NCI-H510A (cell line): ENCODE measurements at regions not wholly inside any gene's neighbourhood (a gene's known extent, or its start where the extent isn't known, plus 50 kb on each side); places are given as distances from the start of the nearest gene placed in this dataset.

ENCODE experiments used
- DNase-seq: peaks from one replicate; lab custom pipeline; 2025; lab: John Stamatoyannopoulos, UW

DNA sequence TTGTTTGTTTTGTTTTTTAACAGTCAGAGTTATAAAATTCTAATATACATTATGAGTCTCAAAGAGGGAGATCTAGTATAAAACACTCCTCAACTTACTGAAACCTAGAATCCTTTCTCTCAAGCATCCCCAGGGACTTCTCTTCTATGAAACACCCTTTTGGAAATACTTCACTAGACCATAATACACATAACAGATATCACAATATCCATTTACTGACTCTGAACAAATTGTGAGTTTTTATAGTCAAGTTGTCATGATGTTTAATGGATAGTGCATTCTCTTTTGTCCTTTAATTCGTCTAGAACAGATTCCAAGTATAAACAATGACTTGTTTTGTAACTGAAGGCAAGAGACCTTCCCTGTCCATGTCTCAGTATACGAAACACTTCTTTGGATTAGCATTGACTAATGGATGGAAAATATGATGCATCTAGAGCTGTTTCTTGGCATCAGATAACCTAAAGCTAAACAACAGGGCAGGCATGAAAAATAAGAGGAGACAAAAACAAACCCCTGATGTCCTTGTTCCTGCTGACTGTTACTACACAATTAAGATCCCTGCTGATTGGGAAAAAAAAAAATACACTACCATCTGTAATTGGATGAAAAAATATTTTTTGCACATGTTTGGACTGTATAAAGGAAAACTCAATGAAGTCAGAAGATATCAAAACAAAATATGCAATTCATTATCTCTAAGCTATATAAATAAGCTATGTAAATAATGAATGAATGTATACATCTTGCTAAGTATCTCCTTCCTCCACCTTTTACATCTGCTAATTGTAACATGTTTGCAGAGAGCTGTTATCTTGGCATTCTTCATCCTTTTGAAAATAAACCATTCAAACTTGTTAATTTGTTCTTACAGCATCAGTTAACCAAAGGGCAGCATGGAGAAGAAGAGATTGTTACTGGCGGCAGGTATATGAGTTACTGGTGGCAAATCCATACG, 214.2 kb downstream of the LACC1 start:
- no peak for DNase-seq

DNA sequence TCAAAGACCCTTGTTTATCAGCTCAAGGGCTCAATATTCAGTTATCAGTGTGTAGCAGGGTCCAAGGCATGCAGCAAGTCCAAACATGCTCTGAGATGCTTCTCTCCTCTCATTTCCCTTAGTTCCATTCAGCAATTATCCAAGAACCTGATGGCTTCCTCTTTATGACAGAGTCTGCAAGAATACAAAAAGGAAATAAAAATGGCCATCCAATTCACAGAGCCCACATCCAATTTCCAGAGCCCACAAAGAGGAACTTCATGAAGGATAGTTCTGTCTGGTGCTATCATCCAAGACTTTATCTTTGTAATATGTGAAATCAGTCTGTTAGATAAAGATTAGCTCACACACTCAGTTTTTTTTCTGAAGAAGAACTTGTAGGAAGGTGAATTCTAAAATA, 217.2 kb downstream of the LACC1 start:
- no peak for DNase-seq

DNA sequence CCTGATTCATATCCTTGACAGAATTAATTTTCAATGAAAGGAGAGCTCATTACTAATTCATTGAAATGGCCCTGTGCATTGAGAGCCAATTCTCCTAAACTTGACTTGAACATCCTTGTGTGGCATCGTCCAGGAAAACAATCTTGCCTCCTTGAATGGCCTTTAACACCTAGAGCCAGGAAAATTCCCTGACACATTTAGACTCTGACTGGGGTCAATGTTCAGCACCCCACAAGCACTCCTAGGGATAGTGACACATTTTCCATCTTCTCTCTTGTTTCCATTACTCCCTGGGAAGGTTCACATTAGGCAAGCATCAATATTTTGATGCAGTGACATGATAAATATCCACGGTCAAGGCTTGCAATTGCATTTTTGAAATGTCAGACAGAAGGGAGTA, 218.9 kb downstream of the LACC1 start:
- DNase-seq, result no peak

DNA sequence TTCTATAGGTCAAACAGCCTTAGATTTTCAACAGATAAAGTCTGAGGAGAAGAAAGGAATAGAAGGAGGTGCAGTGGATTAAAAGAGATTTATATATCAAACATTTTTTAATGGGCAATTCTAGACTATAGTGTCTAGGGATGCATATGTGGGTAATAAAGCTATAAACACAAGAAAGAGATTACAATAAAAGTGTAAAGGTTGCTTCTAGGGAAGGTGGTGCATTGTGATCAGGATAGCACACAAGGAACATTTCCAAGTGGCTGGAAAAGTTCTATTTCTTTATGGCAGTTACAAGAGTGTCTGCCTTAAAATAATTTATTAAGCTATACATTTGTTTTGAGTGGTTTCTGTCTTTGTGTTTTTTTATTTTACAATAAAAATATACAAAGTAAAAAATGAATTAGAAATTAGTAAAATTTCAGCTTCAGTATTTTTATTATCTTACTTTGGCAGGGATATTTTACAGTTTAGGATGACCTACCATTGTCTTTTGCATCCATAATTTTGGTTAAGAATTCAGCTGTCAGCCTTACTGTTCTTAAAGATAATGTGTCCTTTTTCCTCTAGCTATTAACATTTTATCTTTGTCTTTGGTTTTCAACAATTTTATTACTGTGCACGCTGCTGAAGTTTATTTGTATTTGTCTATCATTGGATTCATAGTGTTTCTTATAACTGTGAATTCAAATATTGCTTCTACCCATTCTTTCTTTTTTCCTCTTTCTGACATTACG, 221.8 kb downstream of the LACC1 start:
- no peak for DNase-seq

DNA sequence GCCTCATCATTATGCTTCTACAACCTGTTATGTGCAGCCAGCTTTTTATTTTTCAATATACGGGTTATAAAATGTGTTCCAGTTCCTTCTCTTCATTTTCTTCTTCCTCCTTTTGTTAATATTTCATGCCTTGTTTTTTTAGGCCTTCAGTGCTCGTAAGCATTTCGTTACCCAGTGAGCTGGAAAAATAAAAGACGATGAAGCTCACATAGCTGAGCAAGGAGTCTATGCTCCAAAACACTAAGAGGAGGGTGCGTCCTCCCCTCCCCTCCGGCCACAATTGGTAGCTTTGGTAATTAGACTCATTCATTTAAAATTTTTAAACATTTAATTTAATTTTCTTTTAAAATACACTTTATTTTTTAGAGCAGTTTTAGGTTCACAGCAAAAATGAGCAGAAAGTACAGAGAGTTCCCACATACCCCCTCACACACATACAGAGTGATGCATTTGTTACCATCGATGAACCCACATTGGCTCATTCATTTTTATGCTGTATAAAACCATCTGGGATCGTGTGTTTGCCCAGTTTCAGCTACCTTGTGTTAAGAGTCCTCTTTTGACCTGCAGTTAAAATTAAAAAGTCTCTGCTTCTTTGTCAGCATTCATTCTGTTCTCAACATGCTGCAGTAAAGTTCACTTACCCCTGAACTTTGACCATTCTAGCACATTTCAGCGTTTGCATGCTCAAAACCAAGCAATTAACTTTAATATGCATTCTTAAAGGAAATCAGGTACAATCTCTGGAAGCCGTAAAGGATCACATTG, 223.9 kb downstream of the LACC1 start:
- DNase-seq, result no peak

DNA sequence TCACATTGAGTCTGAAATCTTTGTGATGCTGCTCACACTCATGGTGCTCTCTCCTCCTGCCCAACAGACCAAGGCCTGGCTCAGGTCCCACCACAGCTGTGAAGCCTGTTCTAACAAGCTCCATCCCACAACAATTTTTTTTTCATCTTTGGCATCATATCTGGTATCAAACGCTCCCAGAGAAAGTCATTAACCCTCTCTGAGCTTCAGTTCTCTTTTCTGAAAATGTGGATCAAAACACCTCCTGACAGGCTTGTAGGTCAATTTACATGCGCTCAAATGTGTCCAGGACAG, 224.4 kb downstream of the LACC1 start:
- DNase-seq, result no peak

DNA sequence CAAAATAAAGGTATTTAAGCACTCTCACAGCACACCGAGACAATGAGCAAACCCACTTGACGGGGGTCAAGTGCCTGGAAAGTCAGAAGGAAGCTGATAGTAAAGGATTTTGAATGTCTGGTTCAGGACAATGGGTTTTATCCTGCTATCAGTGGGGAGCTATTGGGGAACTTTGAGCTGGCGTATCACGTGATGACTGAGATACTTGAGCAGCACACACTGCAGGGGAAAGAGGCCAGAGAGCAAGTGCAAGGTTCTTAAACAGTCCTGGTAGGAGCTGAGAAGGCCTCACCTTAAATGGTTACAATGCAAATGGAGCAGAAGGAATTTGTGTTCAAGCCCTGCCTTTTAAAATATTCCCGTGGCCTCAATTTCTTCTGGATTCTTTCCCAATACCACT, 225.3 kb downstream of the LACC1 start:
- no peak for DNase-seq

DNA sequence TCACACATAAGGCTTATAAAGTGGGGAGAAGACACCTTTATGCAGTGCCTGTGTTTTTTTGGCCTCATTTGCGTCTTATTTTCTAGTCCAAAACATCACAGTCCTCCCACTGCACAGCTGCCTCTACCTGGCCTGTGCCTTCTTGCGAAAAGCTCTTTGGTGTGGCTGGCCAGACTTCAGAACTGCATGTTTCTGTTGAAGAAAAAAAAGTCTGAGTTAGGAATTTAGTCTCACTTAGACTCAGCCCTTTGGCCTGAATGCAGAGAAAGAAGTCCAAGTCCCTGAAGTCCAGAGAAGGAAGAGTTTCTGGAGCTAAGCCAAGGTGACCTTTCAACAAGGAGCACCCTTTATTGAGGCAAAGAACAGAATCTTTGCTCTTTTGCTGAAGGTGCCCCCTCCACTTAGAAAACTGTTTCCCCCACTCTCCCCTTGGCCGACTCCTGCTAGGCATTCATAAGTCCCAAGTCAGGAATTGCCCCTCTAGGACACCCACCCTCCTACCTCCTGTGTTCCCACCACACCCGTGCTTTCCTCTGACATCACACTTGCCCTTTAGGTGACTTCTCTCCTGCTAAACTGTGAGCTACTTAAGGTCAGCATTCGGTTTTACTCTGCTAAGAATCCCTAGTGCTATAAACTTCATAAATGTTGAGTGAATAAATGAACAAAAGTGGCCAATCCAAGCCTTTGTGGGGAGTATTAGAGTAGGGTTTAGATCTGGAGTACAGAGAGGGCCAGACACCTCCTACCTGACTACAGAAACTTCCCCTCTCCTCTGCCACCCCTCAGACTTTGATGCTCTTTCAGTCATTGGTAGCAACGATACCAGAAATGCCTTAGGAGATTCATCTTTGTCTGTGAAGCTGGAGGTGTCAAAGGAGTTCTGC, 226.8 kb downstream of the LACC1 start:
- DNase-seq, result no peak

DNA sequence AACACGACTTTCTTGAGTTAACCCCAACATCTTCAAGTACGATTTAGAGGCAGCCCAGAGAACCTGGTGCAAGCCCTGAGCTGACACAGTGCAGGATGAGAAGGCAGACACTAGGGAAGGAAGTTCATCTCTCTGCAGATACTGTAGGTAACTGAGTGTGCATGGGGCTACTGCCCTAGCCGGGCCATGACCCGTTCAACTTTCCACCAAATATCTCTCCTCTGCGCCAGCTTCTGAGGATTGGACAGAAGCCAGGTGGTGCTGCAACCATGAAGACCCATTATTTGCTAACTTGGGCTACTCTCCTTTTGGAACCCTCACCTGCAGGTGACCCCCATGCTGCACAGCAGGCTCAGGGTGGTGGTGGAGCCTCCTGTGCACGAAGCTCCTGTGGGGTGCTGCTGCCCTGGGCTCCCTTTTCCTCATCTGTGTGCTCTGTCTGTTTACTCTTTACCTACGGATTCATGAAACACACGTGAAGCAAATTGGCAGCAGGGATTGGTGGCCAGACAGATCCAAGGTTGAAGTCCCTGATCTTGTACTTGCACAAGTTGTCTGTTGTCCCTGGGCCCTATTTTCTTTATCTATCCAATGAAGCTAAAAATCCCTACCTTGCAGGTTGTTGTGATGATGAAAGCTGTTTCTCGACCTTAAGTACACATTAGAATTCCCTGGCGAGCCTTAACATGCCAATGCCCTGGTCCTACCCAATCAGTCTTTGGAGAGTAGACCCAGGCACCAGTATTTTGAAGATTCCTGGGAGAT, 227.8 kb downstream of the LACC1 start:
- DNase-seq, result no peak

DNA sequence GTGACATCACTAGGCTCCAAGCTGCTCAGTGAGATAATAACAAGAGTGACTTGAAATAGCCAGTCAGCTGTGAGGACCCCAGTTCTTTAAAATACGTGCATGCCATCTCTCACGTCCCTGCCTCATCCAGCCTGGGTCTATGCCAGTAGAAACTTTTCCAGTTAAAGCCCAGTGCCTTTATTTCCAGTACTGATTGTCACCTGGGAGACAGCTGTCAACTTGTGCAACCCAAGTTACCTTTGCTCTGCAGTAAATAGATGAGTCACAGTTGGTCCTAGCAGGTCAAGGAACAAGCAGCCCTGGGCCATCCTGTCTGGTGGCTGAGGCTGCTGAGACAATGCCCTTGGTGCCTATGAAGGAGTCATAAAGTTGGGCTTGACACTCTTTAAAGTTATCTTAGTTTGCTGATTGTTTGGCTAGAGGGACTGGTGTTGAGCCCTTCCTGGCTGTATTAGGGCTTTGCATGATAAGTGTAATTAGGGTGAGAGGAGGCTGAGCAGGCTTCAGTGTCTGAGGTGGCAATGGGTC, 228.7 kb downstream of the LACC1 start:
- DNase-seq, result no peak

DNA sequence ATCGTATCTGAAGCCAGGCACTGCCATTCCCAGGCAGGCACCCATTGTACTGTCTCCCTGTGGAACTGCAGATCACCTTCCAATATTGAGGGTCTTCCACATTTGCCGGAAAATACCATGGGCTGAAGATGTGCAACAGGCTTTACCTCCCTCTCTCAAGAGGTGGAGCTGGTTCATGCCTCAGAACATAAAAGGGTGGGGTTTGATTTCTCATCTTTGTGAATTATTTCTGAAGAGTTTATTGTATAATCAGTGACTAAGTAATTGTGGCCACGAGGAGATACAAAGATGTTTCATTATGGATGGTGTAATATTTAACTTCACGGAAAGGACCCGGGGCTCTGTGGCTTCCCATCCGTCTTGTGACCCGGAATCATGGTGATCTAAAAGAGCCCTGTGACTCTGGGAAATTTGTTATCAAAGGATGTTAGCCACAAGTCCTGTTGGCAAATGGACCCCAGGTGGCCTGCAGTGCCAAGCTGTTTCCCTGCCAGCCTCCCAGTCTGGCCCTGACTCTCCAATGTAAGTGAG, 230.5 kb downstream of the LACC1 start:
- no peak for DNase-seq

DNA sequence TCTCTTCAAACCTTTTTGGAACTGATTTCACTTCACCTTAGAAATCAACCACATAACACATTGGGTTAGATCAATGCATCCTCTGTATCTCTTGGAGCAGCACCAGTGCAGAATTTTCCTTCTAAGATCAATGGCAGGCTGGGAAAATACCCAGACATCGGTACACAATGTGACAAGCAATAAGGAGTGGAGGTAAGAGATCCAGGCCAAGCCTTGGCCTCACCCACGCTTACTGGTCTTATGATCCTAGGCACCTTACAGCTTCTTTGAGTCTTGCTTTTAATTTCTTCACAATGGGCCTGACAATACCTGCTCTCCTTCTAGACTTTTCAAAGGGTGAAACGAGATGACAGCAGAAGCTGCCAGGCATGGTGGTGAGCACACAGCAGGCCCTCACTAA, 232.0 kb downstream of the LACC1 start:
- no peak for DNase-seq

DNA sequence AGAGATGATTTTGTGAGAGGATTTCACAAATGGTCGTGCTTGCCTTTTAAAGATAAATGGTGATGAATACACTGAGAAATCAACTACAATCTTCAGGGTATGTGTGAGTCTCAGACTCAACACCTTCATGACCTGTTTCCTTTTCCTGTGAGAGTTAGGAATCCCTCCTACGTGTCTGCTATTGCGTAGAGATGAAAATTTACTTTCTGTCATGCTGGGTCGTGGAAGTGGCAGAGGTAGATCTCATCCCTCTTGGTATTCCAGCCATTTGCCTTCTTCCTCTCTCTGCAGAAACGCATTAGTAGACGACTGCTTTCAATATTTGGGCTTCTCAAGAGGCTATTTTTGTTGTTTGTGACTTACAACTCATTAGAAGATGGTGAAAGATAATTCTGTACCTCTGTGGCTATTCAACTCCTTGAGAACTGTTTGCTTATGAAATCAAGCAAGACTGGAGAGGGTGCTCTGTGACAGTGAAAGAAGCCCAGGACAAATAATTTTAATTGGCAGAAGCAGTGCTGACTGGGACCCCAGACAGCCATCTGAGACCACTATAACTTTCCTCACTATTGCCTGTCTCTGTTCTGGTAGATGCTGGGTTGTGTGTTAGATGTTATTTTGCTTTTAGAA, 233.1 kb downstream of the LACC1 start:
- no peak for DNase-seq

DNA sequence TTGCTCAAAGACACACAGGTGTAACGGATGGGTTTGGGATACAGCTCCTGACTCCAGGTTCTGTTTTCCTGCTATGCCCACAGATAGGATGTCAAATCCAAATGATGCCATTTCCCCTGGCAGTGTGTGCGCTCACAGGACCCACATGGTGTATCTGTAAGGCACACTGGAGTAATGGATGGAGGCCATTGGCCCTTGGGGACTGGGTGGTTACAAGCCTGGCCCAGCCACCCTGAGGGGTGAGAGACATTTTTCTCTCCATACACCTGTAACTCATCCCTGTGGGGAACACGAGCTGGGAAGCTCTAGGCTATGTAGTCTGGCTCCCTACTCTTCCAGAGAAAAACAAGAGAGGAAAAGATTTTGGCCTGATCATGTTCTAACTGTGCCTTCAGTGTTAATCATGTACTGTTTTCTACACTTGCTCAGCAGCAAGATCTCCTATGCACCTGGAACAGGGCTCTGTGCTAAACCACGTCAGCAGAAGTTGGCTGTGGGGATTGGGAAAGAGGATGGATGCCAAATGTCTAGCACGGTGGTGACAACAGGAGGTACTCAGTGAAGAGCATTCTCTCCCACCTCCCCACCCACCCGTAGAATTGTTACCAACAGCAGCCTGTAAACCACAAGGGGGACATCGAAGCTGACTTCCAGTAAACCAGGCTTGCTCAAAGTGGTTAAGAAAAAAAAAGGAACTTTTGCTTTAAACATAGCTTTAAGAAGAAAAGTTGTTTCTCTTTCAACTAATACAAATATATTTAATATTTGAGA, 237.0 kb downstream of the LACC1 start:
- DNase-seq, result no peak

DNA sequence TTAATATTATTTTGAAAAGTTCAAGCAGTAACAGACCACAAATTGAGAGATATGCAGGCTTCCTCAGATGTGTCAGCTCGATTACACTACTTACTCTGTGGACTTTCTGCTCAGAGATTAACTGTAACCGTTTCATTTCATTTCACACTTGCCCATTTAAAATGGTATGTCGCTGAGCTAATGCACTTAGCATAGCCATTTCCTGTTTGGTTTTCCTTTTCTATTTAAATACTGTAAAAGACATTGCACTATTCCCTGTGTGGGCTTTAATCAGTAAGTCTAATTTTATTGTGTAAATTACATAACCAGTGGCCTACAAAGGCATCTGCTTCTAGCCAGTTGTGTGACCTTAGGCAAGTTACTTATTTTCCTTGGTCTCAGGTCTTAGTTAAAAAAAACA, 237.6 kb downstream of the LACC1 start:
- DNase-seq, result no peak

DNA sequence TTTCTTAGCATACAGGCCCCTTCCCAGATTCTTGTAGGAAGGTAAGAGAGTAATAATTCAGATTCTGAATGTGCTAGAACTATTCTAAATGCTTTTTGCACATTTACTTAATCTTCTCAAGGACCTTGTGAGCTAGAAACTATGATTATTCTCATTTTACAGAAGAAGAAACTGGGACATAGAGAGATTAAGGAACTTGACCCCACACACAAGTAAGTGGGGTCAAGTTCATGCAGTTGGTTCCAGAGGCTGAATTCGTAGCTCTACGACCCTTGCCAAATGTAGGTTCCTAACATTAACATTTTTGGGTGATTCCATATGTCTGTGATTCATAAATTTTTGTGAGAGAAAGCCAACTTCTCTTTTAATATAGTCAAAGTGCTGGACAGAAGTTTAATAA, 238.1 kb downstream of the LACC1 start:
- no peak for DNase-seq

DNA sequence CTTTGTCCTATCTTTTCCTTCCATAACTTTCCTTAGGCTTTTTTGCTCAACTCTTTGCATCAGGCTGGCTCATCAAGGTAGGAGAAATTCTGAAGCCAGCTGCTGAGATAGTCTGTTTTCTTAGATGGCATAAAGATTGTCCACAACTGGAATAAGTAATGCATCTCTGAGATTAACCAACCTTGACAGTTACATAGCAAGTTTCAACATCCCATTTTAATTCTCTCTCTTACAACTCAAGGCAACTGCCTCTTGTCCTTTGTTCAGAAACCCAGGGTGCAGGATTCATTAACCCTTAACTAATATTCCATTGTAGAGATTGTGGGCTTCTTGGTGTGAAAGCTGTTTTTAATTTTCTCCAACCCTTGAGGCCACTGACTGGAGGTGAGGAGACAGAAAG, 239.2 kb downstream of the LACC1 start:
- DNase-seq, result no peak

DNA sequence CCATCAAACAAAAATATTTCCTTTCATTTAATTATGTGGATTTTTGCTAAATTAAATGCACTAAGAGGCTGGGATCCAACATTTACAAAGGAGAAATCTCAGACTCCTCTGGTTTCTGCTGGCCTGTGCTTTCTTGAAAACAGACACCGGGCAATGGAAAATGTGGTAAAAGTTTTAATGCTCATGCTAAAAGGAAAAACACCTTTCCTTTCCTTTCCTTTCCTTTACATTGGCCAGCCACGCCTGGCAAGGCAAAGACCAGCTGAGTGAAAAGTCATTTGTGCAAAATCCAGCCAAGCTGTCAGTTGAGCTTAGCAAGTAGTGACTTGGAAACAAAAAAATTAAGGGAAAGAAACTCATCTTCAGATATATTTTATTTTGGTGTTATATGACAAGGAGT, 240.3 kb downstream of the LACC1 start:
- DNase-seq, result no peak
